ENCODE measurements at regions not wholly inside any gene's neighbourhood (a gene's known extent, or its start where the extent isn't known, plus 50 kb on each side); places are given as distances from the start of the nearest gene placed in this dataset.
"Not testable (repeated sequence)": the region's sequence is repeated elsewhere in the genome, so short reads cannot be mapped to it uniquely, and the experiment has no call there.

GRCh38 chr17:31750578-31750977 is 108.5 kb downstream of the COPRS start:
- DNase-seq (ENCODE audit: low read depth) = no peak

- DNase-seq (ENCODE audit: low read depth) = no peak
Observed at GRCh38 chr17:31748881-31749280, 110.2 kb downstream of the COPRS start.

- no peak for DNase-seq (ENCODE audit: low read depth)
Observed at GRCh38 chr17:31746884-31747495, 112.1 kb downstream of the COPRS start.

DNA sequence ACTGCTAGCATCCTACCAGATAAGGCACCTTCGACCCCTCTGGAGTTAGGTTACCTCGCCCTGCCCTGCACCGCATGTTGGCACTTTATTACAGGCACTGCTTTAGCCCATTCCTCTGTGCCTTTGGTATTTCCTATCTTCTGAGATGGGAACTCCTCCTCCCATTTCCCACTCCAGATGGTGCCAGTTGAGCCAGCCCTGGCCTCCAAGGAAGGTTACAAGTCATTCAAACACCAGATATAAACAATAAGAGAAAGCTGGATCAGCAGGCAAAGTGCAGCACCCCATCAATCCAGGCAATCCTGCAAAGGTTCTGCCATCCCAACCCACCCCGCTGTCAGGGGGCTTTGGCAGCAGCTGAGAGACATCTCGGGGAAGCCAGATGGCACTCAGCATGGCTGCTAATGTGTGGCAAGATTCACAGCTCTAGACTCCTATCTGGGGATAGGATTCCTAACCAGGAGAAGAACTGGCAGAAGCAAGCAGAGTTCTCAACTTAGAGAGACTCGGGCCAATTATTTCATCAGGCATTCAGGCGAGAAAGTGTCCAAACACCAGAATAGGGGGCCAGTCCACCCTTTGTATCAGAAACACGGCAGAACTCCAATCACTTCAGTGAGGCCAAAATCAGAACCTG is 113.0 kb downstream of the COPRS start:
- no peak for DNase-seq (ENCODE audit: low read depth)

DNA sequence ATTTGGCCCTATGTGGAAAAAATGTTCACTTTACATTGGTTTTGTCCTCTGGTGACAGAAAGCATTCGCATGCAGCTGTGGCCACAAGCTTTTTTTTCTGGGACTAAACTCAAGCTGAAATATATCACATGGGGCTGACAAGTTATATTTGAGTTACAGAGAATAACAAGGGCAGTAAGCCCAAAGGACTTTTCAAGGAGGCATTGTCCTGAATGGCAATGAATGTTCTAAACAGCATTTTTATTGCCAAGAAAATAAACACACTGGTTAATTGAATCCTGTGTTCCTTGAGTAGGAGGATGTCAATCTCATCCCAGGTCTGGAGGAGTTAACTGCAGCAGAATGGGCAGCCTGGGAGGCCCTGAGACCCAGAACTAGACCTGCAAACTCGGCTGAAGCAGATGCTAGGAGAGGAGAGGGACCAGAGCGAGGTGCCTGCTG is 114.5 kb downstream of the COPRS start:
- no peak for DNase-seq (ENCODE audit: low read depth)

GRCh38 chr17:31743797-31744196 is 115.2 kb downstream of the COPRS start:
- DNase-seq (ENCODE audit: low read depth) = no peak

- DNase-seq (ENCODE audit: low read depth) = no peak
Observed at GRCh38 chr17:31741371-31741770, 117.7 kb downstream of the COPRS start.

GRCh38 chr17:31740611-31741082 is 118.4 kb downstream of the COPRS start:
- peak; percentile 37 for DNase-seq (ENCODE audit: low read depth)

DNA sequence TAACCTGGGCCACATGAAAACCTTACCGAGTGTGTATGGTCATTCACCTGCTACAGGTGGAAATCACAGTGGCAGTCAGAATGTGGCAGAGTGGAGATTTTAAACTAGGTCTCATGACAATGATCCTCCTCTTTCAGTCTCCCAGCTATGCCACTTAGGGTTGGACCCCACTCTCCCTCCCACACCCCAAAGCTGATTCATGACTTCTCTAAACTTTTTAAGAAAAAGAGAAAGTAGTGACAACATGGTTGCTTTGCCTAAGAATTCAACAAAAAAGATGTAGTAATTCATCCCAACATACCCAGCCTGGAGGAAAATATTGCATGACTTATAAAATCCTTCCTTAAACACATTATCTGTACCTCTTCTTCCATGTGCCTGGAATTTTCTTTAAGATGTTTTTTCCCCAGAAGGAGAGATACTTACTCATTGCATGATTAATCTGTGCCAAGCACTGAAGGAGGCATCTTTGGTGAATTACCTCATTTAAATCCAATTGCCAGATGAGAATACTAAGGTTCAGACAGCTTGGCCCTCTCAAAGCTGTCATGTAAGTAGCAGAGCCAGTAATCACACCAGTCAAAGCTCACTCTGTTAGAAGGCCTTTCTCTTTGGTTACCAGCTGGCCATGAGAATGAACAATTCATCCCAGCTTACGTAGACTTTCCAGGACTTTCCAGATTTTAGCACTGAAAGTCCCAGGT is 119.9 kb downstream of the COPRS start:
- DNase-seq (ENCODE audit: low read depth) = peak; percentile 17

- DNase-seq (ENCODE audit: low read depth) = no peak
Observed at GRCh38 chr17:31738488-31738887, 120.6 kb downstream of the COPRS start.

GRCh38 chr17:31738067-31738466 is 121.0 kb downstream of the COPRS start:
- no peak for DNase-seq (ENCODE audit: low read depth)

GRCh38 chr17:31736855-31737625 is 122.0 kb downstream of the COPRS start:
- no peak for DNase-seq (ENCODE audit: low read depth)

DNA sequence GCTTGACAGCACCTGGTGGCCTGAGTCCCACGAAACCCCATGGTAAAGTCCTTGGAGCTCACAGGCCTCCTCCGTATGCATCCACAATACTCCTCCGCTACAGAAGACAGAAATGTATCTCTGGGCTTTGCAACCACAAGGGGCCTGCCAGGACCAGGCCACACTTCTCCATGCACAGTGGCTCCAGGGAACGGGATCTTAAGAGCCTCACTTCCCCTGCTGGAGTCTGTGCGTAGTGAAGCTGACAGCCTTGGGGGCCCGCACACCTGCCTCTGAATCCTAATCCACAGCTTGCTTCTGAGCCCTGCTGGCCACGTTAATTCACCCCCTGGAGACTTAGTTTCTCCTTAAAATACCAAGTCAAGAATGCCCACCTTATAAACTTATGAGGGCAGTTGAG is 125.7 kb downstream of the COPRS start:
- no peak for DNase-seq (ENCODE audit: low read depth)

GRCh38 chr17:31731585-31732154 is 127.4 kb downstream of the COPRS start:
- DNase-seq (ENCODE audit: low read depth) = not testable (repeated sequence)

DNA sequence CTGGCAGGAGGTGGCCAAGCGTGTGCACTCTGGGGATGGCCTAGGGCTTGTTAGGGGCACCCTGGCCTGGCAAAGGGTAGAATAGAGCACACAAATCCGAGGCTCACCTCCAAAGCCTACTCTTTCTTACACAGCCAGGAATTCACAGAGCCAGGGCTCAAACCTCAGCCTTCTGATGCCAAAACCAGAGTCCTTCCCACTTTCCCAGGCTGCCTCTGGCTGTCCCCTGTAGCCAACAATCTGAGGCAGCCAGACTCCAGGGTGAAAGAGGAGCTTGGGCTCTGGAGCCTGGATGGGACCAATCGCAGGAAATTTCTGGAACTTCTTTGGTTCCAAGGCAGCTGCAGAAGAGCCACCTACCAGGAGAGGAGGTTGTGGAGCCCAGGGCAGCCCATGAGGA is 127.9 kb downstream of the COPRS start:
- DNase-seq (ENCODE audit: low read depth) = no peak

GRCh38 chr17:31726980-31727427 is 132.0 kb downstream of the COPRS start:
- DNase-seq (ENCODE audit: low read depth) = peak; percentile 84

DNA sequence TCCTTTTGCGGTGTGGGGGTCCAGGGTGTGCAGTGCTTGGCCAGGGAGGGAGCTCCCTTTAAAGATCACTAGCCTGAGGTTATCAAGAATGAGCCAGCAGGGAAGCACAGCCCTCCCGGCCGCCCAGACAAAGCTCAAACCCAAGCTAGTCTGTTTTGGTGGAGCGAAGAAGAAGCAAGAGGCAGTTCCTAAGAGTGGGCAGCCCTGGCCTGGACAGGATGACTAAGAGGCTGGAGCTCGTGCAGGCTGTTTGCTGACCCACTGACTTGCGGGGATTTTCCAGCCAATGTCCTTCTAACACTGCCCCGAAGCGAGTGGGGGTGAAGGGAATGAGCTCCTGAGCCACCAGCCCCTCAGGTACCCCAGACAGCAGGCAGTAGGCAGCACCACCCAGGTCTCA is 134.4 kb downstream of the COPRS start:
- DNase-seq (ENCODE audit: low read depth) = no peak

DNA sequence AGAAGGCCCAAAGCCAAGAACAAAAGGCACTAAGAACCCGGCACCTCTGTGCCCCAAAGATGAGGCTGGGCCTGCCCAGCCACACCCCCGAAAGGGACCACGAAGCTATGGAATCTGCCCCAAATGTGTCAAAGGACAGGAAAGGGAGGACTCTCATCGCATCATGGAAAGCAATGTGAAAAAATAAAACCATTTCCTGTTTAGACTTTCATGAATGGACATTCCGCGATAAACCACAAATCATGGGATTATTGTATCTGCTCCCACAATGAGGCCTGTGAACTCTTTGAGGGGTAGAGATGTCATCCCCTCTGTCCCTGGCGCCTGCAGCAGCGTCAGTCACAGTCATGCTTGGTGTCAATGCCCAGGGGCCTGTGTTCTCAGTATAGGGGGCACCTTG is 135.0 kb downstream of the COPRS start:
- DNase-seq (ENCODE audit: low read depth) = peak; percentile 71

GRCh38 chr17:31722251-31723056 is 136.6 kb downstream of the COPRS start:
- DNase-seq (ENCODE audit: low read depth) = peak; percentile 79

GRCh38 chr17:31721291-31722025 is 137.6 kb downstream of the COPRS start:
- DNase-seq (ENCODE audit: low read depth) = no peak

All from HT1080 (cell line).